T-helper 2 cell treated with Interferon-gamma antibody and Interleukin-4, amounts not matched to agents 100 ng/mL and 5 ng/mL, for 36 hours (primary cell): ENCODE measurements at regions not wholly inside any gene's neighbourhood (a gene's known extent, or its start where the extent isn't known, plus 50 kb on each side); places are given as distances from the start of the nearest gene placed in this dataset.

ENCODE experiments used
- intact Hi-C: fragments of 100-400 bp; cut with micrococcal nuclease; formaldehyde crosslinking; loops from one replicate; pipeline ENCODE4 v1.15.1; 2023

GRCh38 chrX:97666890-97667289 is 783.2 kb downstream of the RPA4 start:
- intact Hi-C loops, result no loop called here

DNA sequence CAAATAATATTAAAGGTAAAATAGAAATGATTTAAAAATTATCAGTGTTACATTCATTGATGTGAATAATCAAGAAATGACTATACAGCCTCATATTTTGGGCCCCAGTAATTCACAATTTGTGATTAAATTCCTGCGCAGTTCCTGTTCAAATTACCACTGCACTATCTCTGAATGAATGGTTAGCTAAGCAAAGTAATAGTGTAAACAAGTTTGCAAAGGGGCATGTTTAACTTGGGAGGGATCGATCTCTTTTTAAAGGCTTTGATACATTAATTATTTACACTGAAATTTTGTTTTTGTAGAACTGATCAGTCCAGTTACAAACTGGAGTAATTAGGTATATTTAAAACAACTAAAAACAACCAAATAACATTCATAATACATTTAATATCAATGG is 784.4 kb downstream of the RPA4 start:
- intact Hi-C loops, result no loop called here

DNA sequence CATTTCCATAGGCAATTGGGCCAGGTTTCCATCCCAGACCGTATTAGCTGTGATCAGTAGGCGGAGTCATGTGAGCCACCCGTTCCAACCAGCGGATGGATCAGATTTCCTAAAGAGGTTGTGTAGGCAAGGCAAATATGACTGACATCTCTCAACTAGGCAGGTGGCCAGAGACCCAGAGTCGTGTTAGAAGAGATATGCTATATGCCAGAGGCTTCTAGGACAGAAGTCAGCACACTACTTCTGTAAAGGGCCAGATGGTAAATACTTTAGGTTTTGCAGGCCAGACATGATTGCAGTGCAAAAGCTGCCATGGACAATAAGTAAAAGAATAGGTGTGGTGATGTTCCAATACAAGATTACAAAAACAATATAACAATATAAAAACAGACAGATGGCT is 788.4 kb downstream of the RPA4 start:
- intact Hi-C loops, result no loop called here

DNA sequence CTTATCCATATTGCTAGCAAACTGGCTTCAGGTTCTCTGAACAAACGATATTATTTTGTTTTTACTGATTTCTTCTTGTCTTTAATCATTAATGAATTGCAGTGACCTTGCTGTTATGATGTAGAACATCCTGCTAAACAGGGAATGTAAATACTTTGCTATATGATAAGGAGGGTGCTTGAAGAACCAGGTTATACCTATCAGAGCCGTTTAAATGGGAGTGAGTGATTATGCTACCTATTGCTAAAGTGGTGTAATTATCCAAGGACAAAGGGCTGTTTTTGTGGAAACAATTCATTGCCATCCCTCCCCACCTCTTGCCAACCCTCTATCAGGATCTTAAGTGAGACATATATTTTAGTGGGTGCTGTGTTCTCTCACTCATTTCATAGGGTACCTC is 788.9 kb downstream of the RPA4 start:
- intact Hi-C loops, result no loop called here

DNA sequence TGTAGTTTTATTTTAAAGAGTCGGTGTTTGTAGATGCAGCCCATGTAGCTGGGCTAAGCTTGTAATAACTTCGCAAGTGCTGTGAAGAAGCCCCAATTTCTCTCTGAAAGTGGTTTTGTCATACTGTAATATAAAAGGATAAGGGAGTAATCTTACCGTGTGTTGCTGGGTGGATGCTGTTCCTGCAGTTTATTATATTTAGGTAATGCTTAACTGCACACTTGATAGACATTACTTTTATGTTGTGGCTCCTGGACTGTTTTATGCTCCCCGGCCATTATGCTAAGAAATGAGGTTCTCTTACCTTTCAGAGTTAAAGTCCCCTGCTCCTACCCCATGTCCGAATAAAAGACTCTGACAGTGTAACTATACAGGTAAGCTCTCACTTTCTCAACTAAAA is 789.4 kb downstream of the RPA4 start:
- intact Hi-C loops, result no loop called here

DNA sequence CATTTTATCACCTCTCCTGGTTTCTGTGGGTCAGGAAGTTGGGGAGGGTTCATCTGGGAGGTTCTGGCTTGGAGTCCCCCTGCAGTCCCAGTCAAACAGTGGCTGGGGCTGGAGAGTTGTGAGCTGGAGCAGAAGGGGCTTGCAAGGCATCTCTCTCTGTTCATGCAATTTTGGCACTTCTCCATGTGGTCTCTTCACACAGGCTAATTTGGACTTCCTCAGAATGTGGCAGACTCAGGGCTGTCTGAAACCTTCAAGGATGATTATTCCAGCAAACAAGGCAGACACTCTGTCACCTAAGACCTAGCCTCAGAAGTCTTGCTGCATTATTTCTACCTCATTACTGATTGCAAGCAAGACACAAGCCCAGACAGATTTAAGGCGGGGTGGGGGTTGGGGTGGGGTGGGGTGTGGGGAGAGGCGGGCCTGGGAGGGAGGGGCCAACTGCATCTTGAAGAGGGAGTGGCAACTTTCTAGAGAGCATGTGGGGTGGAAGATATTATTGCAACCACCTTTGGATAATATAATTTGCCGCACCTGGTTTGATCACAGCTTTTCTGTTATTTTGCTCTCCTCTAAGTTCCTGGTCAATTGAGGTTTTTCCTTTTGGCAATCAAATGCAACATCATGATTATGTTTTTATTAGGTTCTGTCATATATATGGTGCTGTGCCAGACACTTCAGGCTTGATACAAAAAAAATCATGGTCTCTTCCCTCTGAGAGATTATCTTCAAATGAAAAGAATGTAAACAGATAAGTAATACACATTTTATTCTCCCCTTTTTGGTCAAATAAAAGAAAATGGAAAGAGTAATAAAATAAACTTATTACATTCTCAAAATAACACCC is 799.5 kb downstream of the RPA4 start:
- intact Hi-C loops, result no loop called here

- intact Hi-C loops, result loop anchor here (2.0 to 5.0 kb wide), 2 partner anchors 659 to 913 kb away; no protein-coding TSS in a partner anchor
Observed at GRCh38 chrX:97685753-97686152, 802.0 kb downstream of the RPA4 start.

GRCh38 chrX:97691901-97692455 is 808.3 kb downstream of the RPA4 start:
- intact Hi-C loops, result no loop called here

DNA sequence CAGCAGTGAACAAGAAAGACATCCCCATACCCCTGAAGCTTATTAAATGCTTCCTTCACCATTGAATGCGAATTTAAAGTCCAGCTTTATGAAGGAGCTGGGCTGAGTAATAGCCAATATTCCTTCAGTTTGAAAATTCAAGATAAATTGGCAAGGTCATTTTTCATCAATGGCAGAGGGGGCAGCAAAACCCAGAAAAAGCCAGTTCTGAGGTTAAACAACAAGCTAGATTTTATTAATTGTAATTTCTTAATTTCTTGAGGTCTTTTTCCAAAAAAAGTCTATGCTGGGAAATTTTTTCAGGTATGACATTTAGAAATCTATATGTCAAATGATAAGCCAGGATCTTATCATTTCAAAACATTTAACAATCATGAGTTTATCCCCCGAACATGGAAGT is 808.9 kb downstream of the RPA4 start:
- intact Hi-C loops, result no loop called here

DNA sequence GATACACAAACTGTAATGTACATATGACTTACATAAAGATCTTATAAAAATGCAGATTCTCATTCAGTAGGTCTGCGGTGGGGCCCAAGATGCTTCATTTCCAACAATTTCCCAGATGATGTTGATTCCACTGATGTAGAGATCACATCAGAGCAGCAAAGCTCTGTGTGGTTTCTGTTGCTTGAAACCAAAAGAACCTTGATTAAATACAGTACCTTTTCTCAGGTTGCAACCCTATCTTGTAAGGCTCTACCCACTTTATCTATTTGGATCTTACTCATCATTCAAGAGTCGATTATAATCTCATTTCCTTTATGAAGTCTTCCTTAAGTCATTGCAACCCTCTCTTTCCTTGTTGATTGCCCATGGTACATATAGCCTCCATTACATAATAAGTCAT is 816.8 kb downstream of the RPA4 start:
- intact Hi-C loops, result no loop called here

- intact Hi-C loops, result no loop called here
Observed at GRCh38 chrX:97704474-97704873, 820.8 kb downstream of the RPA4 start.

DNA sequence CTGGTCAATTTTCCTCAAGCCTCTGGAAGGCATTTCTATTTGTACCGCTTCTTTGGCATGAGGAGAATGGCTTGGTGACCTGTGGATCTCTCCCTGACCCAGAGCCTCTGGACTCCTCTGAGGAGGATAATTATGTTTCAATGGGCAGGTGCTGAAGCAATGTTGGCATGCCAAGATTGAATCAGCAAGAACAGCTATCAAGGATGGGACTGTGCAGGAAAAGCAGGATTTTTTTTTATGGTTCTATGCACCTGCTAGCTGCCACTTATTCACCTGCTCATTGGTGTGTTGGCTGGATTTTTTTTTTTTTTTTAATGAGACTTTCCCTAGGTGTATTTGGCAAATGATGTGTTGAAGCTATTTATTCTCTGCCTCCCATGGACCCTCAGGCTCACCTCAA is 821.2 kb downstream of the RPA4 start:
- intact Hi-C loops, result no loop called here

DNA sequence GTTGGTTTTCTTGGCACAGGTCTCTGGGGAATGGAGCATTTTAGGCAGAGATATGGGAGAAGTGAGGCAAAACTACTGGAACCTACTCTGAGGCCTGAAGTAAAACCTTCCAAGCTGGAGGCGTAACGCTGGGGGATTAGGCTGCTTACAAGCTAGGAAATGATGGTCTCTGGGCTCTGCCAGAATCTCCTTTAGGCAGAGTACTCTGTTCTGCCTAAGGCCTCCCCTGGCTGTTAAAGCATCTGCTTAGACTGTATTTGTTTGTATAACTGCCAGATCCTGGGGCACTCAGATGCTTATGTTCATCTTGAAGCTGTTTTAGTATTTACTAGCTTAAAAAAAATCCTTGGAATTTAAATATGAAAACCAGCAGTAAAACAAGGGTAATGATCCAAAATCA is 822.2 kb downstream of the RPA4 start:
- intact Hi-C loops, result no loop called here

- intact Hi-C loops, result no loop called here
Observed at GRCh38 chrX:97714072-97714471, 830.4 kb downstream of the RPA4 start.

DNA sequence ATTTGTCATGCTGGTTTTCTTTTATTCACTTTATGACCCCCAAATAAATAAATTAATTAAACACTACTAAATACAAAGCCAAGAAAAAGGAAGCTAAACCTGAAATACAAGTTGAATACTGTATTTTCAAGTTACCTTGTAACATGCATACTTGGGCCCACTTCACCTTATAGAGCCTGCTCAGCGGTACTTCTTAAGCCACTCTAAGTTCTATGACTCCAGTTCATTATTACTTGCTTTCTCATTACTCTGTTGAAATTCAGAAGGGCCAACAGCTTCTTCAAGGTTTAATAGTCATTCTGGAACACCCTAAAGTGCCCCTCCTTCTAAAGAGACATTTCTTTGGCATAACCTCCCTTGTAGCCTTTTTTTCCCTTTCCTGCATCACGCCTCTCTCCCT is 844.5 kb downstream of the RPA4 start:
- intact Hi-C loops, result no loop called here

- intact Hi-C loops, result no loop called here
Observed at GRCh38 chrX:97740044-97740443, 856.3 kb downstream of the RPA4 start.

DNA sequence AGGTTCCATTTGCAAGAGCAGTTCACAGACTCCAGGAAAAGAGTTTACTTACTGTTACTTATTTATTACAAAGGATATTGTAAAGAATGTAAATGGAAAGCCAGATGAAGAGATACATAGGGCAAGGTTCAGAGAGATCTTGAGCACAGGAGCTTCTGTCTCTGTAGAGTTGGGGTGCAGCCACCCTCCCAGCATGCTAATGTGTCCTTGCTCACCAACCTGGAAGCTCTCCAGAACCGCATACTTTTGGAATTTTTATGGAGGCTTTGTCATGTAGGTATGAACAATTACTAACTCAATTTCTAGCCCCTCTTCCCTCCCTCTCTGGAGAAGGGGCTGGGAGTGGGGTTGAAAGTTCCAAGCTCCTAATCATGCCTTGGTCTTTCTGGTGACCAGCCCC is 857.2 kb downstream of the RPA4 start:
- intact Hi-C loops, result no loop called here

DNA sequence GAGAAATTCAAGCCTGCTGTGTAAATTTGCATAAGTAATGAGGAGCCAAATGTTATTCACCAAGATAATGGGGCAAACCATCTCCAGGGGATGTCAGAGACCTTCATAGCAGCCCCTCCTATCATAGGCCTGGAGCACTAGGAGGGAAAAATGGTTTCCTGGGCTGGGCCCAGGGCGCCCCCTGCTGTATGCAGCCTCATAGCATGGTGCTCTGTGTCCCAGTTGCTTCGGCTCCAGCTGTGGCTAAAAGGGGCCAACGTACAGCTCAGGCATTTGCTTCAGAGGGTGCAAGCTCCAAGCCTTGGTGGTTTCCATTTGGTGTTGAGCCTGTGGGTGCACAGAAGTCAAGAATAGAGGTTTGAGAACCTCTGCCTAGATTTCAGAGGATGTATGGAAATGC is 859.3 kb downstream of the RPA4 start:
- intact Hi-C loops, result no loop called here

GRCh38 chrX:97747346-97747745 is 863.6 kb downstream of the RPA4 start:
- intact Hi-C loops, result no loop called here

- intact Hi-C loops, result no loop called here
Observed at GRCh38 chrX:97751016-97751415, 867.3 kb downstream of the RPA4 start.

GRCh38 chrX:97751735-97752134 is 868.0 kb downstream of the RPA4 start:
- intact Hi-C loops, result no loop called here

DNA sequence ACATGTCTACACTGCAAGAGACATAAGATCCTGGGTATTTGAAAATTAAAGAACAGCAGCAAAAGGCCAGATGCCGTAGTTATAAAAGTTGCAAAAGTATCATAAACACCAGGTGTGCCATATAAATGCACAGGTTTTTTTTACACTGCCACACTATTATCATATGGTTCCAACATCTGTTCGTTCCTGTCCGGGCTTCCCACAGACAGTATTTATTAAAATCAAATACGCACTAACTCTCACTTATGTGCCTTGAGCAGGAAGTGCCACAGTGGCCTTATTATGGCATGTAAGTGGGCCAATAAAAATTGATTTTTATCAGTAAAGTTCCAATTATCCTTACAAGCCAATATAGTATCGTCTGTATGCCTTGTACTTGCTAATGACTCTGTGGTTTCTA is 873.2 kb downstream of the RPA4 start:
- intact Hi-C loops, result no loop called here

GRCh38 chrX:97763391-97763790 is 879.7 kb downstream of the RPA4 start:
- intact Hi-C loops, result no loop called here
